ENCODE measurements at regions not wholly inside any gene's neighbourhood (a gene's known extent, or its start where the extent isn't known, plus 50 kb on each side); places are given as distances from the start of the nearest gene placed in this dataset.
"Not testable (repeated sequence)": the region's sequence is repeated elsewhere in the genome, so short reads cannot be mapped to it uniquely, and the experiment has no call there.

DNA sequence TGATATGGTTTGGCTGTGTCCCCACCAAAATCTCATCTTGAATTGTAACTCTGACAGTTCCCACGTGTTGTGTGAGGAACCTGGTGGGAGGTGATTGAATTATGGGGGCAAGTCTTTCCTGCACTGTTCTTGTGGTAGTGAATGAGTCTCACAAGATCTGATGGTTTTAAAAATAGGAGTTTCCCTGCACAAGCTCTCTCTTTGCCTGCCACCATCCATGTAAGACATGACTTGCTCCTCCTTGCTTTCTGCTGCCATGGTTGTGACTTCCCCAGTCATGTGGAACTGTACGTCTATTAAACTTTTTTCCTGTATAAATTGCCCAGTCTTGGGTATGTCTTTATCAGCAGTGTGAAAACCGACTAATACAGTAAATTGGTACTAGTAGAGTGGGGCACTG is 63.9 kb downstream of the BLTP3B start:
- TF ChIP-seq, protein P1, sequence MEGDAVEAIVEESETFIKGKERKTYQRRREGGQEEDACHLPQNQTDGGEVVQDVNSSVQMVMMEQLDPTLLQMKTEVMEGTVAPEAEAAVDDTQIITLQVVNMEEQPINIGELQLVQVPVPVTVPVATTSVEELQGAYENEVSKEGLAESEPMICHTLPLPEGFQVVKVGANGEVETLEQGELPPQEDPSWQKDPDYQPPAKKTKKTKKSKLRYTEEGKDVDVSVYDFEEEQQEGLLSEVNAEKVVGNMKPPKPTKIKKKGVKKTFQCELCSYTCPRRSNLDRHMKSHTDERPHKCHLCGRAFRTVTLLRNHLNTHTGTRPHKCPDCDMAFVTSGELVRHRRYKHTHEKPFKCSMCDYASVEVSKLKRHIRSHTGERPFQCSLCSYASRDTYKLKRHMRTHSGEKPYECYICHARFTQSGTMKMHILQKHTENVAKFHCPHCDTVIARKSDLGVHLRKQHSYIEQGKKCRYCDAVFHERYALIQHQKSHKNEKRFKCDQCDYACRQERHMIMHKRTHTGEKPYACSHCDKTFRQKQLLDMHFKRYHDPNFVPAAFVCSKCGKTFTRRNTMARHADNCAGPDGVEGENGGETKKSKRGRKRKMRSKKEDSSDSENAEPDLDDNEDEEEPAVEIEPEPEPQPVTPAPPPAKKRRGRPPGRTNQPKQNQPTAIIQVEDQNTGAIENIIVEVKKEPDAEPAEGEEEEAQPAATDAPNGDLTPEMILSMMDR (conservative IDR thresholded peaks at IDR 0.05 in 1 of 2, IDR thresholded peaks at IDR 0.05 in 1 of 2; ENCODE audit: low read depth in 1 of 2, low read length in 2 of 2): not testable (repeated sequence)
- not testable (repeated sequence) for TF ChIP-seq EZH2 (IDR thresholded peaks at IDR 0.05; ENCODE audit: low read length, missing control alignments)

Measured in fibroblast of lung (primary cell).